Transverse colon (tissue), 3 donors: ENCODE measurements at regions not wholly inside any gene's neighbourhood (a gene's known extent, or its start where the extent isn't known, plus 50 kb on each side); places are given as distances from the start of the nearest gene placed in this dataset.

ENCODE experiments used
- EP300 ChIP-seq: sonication (generic); formaldehyde crosslinking; IDR thresholded peaks from one replicate; pipeline ENCODE4 v1.6.1; 2017; ENCODE audit warnings: antibody characterized with exemption, low read depth
- POLR2A ChIP-seq: fragments of 450-650 bp; IDR thresholded peaks from one replicate; pipeline ENCODE4 v1.6.1; 2016; ENCODE audit warnings: antibody characterized with exemption, mild to moderate bottlenecking, moderate library complexity
- TF ChIP-seq, protein P1 (sequence below), 5 experiments: fragments of 200-600 bp in 3 of 5; fragments of 450-650 bp in 2 of 5; sonication (generic) in 3 of 5; IDR thresholded peaks; 1 replicate in 2 of 5; 2 replicates in 3 of 5; pipeline ENCODE4 v1.5.1; 2016 to 2017; ENCODE audit warnings: antibody characterized with exemption in 5 of 5, inconsistent platforms in 3 of 5, mild to moderate bottlenecking in 2 of 5, moderate library complexity in 1 of 5

DNA sequence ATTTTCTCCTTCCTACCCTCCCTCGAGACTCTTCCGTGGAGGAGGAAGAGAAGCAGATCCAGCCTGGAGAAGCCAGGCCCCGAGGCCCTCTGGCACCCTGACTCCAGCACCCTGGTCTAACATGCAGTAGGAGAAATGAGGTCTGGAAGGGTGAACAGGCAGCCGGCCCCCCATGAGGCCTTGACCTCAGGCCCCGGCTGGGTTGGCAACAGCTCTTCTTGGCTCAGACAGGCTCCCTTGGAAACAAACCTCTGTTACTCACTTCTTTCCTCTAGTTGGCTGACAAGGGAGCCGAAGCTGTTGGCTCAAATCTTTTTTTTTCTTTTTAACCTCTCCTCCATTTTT is 73.4 kb downstream of the CPN2 start:
- TF ChIP-seq, protein P1, sequence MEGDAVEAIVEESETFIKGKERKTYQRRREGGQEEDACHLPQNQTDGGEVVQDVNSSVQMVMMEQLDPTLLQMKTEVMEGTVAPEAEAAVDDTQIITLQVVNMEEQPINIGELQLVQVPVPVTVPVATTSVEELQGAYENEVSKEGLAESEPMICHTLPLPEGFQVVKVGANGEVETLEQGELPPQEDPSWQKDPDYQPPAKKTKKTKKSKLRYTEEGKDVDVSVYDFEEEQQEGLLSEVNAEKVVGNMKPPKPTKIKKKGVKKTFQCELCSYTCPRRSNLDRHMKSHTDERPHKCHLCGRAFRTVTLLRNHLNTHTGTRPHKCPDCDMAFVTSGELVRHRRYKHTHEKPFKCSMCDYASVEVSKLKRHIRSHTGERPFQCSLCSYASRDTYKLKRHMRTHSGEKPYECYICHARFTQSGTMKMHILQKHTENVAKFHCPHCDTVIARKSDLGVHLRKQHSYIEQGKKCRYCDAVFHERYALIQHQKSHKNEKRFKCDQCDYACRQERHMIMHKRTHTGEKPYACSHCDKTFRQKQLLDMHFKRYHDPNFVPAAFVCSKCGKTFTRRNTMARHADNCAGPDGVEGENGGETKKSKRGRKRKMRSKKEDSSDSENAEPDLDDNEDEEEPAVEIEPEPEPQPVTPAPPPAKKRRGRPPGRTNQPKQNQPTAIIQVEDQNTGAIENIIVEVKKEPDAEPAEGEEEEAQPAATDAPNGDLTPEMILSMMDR (IDR thresholded peaks at IDR 0.05): no peak
- TF ChIP-seq EP300 (no peak), POLR2A (no peak)
